ENCODE measurements at regions not wholly inside any gene's neighbourhood (a gene's known extent, or its start where the extent isn't known, plus 50 kb on each side); places are given as distances from the start of the nearest gene placed in this dataset.
A peak's percentile ranks its signal among the peaks of the same experiment; 100 is the strongest.

DNA sequence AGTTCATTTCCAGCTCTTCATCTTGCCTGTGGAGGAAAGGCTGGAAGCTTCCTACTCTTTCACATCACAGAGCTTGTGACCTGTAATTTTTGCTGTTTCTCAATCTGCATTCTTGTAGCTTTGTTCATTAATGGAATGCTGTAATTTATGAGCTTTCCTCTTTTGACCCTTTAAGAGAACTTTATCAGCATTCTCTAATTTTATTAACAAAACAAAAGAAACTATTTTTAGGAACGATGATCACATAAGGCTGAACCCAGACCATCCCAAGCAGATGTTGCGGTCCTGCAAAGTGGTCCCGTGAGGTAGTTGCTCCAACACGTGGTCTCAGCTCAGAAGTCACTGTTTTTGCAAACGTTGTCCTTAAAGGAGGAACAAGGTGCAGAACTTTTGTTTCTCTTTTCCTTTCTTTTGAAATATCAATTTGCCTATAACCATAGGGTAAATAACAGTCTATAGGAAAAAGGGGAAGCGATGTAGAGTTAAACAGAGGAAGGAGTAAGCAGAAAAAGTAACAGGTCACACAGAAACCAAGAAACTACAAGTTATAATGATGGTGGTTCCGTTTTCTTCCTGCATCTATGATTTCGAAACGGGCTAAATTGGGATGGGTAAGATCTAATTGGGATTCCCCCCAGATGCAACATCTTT is 121.3 kb upstream of the PHACTR1 start:
- TF ChIP-seq CTCF (IDR thresholded peaks at IDR 0.05) (no peak), POLR2AphosphoS5 (IDR thresholded peaks at IDR 0.05) (peak in 1 of 3 donors; percentile 47)

Measured in breast epithelium (tissue), 3 donors.